Neural progenitor cell (in vitro differentiated cells): ENCODE measurements at regions not wholly inside any gene's neighbourhood (a gene's known extent, or its start where the extent isn't known, plus 50 kb on each side); places are given as distances from the start of the nearest gene placed in this dataset.

Experiments used
- CTCF ChIP-seq: fragments of 200-600 bp; sonication (generic); IDR thresholded peaks from 2 replicates; pipeline ENCODE4 v1.5.1; 2017; ENCODE audit warnings: antibody characterized with exemption, mild to moderate bottlenecking
- EZH2 ChIP-seq: fragments of 200-600 bp; sonication (generic); IDR thresholded peaks from 2 replicates; pipeline ENCODE4 v1.6.1; 2017; ENCODE audit warnings: antibody characterized with exemption, mild to moderate bottlenecking, moderate library complexity
- EZH2phosphoT487 ChIP-seq: fragments of 200-600 bp; sonication (generic); IDR thresholded peaks from 2 replicates; pipeline ENCODE4 v1.6.1; 2017; ENCODE audit warnings: antibody characterized with exemption

DNA sequence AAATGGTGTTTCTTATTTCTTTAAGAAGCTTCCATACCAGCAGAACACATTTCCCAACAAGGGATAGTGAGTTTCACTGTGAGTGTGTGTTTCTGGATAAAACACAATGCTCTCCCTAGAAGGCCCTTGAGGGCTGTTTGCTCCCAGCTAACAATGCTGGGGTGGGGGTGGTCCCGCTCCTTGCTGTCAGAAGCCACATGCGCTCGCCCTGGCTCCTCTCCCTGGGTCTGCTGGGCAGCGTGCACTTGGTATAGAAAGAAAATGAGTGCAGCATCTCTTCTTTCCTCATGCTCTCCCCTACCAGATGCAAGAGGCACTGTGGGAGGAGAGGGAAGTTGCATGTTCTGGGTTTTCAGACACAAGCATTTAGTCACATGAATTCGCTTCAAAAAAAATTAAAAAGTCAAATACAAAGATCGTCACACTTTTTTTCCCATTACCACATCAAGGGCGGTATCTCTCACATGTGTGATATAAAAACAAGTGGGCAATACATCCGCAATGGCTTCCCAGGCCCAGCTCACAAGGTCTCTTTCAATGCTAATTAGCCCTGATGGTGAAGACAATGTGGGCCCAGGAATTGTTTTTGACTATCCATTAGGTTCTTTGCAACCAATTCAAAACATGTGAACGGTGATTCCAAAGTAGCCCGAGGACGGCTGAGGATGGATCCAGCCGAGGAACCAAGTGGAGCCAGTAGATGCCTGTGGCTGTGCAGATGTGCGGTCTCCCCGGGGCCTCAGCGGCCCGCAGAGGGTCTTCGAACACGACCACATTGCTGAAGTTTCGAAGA is 603.6 kb downstream of the IRX1 start:
- no peak for TF ChIP-seq CTCF
- TF ChIP-seq EZH2 = no peak
- no peak for TF ChIP-seq EZH2phosphoT487
